Mesothelial cell of epicardium (in vitro differentiated cells): ENCODE measurements at regions not wholly inside any gene's neighbourhood (a gene's known extent, or its start where the extent isn't known, plus 50 kb on each side); places are given as distances from the start of the nearest gene placed in this dataset.

Experiments used
- DNase-seq, 2 experiments: peaks; one replicate each; pipeline ENCODE4 v3.0.0; 2021; ENCODE audit warnings: low spot score in 2 of 2; ENCODE audit not compliant: unreplicated experiment in 2 of 2
- H3K27ac Mint-ChIP-seq: 2 replicates; pipeline ENCODE4 v1.8.0; 2021; ENCODE audit warnings: mixed read lengths
- H3K27me3 Mint-ChIP-seq: 2 replicates; pipeline ENCODE4 v1.8.0; 2021; ENCODE audit warnings: low read depth, mixed read lengths
- H3K36me3 Mint-ChIP-seq: 2 replicates; pipeline ENCODE4 v1.8.0; 2021; ENCODE audit warnings: mixed read lengths
- H3K4me1 Mint-ChIP-seq: 2 replicates; pipeline ENCODE4 v1.8.0; 2021; ENCODE audit warnings: mixed read lengths
- H3K4me3 Mint-ChIP-seq: 2 replicates; pipeline ENCODE4 v1.8.0; 2021; ENCODE audit warnings: mild to moderate bottlenecking, moderate library complexity, mixed read lengths
- H3K9me3 Mint-ChIP-seq: 2 replicates; pipeline ENCODE4 v1.8.0; 2021; ENCODE audit warnings: mixed read lengths
- TF ChIP-seq, protein P1 (sequence below): fragments of 200-600 bp; sonication (generic); IDR thresholded peaks from one replicate; pipeline ENCODE4 v1.5.0; 2021; ENCODE audit warnings: antibody characterized with exemption; ENCODE audit not compliant: unreplicated experiment

DNA sequence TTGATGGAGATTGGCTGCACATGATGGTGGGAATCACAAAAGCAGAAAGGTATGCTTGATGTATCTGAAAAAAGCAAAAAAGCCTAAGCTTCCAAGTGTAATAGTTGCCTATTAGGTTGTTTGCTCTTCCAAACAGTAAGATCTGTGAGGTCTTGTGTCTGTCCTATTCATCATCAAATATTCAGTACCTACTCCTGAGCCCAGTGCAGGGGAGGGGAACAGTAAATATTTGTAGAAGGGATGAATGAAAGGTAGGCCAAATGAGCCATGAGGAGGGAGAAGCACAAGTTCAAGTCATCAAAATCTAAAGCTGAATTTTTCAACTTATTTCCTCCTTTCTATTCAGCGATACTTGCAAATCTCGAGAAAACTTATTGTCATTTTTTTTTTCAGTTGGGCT lies 153.2 kb upstream of the ETAA1 start:
- Mint-ChIP-seq H3K27me3 (no peaks in the 10 kb centered on the region), H3K36me3 (no peaks in the 10 kb centered on the region), H3K9me3 (no peaks in the 10 kb centered on the region), H3K4me1 (no peaks in the 10 kb centered on the region), H3K27ac (no peak overlapping the region), H3K4me3 (no peak overlapping the region)
- TF ChIP-seq, protein P1, sequence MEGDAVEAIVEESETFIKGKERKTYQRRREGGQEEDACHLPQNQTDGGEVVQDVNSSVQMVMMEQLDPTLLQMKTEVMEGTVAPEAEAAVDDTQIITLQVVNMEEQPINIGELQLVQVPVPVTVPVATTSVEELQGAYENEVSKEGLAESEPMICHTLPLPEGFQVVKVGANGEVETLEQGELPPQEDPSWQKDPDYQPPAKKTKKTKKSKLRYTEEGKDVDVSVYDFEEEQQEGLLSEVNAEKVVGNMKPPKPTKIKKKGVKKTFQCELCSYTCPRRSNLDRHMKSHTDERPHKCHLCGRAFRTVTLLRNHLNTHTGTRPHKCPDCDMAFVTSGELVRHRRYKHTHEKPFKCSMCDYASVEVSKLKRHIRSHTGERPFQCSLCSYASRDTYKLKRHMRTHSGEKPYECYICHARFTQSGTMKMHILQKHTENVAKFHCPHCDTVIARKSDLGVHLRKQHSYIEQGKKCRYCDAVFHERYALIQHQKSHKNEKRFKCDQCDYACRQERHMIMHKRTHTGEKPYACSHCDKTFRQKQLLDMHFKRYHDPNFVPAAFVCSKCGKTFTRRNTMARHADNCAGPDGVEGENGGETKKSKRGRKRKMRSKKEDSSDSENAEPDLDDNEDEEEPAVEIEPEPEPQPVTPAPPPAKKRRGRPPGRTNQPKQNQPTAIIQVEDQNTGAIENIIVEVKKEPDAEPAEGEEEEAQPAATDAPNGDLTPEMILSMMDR = no peak
- no peak for DNase-seq

DNA sequence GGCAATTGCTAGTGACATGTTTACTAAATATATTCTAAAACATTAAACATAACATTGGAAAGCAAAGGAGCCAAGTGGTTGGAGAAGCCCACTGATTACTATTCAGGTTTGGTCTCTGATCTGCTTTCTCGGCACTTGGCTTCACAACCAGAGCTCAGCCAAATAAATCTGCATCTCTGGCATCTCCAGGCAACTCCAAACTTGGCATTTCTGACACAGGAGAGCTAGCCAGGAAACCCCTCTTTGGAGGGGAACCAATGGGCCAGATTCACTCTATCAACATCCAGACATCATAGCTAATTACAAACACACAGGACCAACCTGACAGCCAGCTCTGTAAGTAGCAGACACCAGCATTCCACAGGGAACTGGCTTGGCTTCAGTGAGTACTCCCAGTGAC lies 150.3 kb upstream of the ETAA1 start:
- no peak for DNase-seq
- Mint-ChIP-seq H3K4me3 (no peak overlapping the region), H3K27ac (no peak overlapping the region), H3K9me3 (peaks cover 6% of the 10 kb centered on the region), H3K36me3 (no peaks in the 10 kb centered on the region), H3K4me1 (no peaks in the 10 kb centered on the region), H3K27me3 (no peaks in the 10 kb centered on the region)
- TF ChIP-seq, protein P1 = no peak

DNA sequence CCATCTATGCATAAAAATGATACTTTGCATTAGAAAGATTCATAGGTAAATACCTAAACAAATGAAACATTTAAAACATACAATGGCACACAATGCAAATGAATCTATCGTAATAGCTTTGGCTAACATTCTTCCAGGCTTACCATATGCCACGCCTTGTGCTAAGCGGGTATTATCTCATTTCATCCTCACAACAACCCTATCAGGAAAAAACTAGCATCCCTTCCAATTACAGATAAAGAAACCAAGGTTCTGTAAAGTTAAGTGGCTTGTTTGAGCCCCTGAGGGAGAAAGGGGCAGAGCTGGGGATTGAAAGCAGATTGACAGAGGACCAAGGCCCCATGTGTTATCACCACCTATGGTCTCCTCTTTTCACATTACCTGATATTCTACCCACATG lies 145.4 kb upstream of the ETAA1 start:
- Mint-ChIP-seq H3K4me1 (no peaks in the 10 kb centered on the region), H3K4me3 (no peak overlapping the region), H3K36me3 (no peaks in the 10 kb centered on the region), H3K27me3 (no peaks in the 10 kb centered on the region), H3K27ac (no peak overlapping the region), H3K9me3 (peaks cover 6% of the 10 kb centered on the region)
- DNase-seq = no peak
- TF ChIP-seq, protein P1 = no peak

DNA sequence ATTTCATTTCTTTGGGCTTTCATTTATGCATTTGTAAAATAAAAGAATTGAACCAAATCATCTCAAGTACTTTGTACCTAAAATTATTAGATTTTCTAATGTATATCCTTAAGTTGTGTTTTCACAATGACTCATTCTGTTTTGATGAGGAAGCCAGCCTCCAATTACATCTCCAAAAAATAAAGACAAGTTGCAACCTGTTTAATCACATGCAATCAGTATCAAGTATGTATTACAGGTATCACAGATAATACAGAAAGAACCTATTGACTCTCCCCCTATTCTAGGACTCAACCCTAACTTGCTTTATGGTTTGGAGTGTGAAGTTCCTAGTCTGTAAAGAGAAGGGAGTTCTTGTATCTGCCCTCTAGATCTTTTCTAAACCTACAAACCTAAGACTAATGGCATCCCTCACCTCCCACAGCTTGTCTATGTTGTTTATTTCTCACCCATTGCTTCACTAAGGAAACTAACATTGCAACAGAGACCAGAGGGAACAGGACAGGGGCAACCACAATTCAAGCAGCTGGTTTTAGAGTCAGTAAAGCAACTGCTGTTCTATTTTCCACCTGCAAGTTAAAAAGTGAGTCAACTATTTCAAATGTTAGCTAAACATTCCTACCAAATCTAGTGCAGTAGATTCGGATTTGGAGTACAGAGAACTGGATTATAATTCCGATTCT lies 141.1 kb upstream of the ETAA1 start:
- no peak for DNase-seq
- no peaks in the 10 kb centered on the region for H3K36me3 Mint-ChIP-seq
- TF ChIP-seq, protein P1 = no peak
- H3K9me3 Mint-ChIP-seq = no peaks in the 10 kb centered on the region
- H3K4me3 Mint-ChIP-seq = no peak overlapping the region
- no peak overlapping the region for H3K27ac Mint-ChIP-seq
- H3K4me1 Mint-ChIP-seq = peaks cover 9% of the 10 kb centered on the region
- no peaks in the 10 kb centered on the region for H3K27me3 Mint-ChIP-seq

DNA sequence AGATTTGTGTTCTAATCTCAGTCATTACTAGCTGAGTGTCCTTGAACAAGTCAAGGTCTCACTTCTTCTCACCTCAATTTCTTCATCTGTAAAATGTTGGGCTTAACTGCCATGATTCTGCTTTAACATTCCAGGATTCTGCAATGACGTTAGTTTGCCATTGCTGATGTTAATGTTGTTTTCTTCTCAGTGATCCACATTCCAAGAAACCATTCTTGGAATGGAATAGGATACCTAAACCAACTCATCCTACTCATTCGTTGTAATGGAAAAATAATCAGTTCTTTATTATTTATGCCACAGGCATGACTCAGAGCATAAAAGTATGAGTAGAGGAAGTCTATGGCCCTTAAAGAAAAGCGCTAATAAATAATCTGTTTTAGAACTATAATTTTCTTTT lies 140.2 kb upstream of the ETAA1 start:
- DNase-seq = no peak
- Mint-ChIP-seq H3K4me1 (peaks cover 9% of the 10 kb centered on the region), H3K9me3 (no peaks in the 10 kb centered on the region), H3K4me3 (no peak overlapping the region), H3K27ac (no peak overlapping the region), H3K36me3 (no peaks in the 10 kb centered on the region), H3K27me3 (no peaks in the 10 kb centered on the region)
- TF ChIP-seq, protein P1 = no peak

DNA sequence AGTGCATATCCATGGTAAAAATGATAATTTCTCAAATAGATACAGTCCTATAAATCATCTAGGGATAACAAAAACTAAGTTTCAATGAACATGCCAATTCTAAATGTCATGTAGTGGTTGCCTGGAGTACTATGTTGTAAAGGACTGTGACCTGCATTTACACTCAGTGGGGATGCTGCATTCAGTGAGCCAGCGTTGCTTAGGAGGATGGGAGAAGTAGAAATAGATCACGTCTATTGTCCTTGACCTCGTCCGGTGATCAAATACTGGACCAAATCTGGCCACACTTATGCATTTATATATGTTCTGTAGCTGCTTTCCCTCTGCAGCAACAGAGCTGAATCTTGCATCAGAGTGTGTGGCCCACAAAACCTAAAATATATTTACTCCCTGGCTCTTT lies 139.0 kb upstream of the ETAA1 start:
- H3K9me3 Mint-ChIP-seq = no peaks in the 10 kb centered on the region
- no peak for DNase-seq
- H3K4me1 Mint-ChIP-seq = peaks cover 9% of the 10 kb centered on the region
- TF ChIP-seq, protein P1 = no peak
- H3K4me3 Mint-ChIP-seq = no peak overlapping the region
- no peaks in the 10 kb centered on the region for H3K36me3 Mint-ChIP-seq
- no peak overlapping the region for H3K27ac Mint-ChIP-seq
- H3K27me3 Mint-ChIP-seq = no peaks in the 10 kb centered on the region
